Activated CD4-positive, alpha-beta T cell treated with anti-CD3 and anti-CD28 coated beads, Interleukin-2, amount 10 ng/mL, durations not matched to agents 24 days and 14 days (primary cell): ENCODE measurements at regions not wholly inside any gene's neighbourhood (a gene's known extent, or its start where the extent isn't known, plus 50 kb on each side); places are given as distances from the start of the nearest gene placed in this dataset.
A peak's percentile ranks its signal among the peaks of the same experiment; 100 is the strongest.

ENCODE experiments used
- DNase-seq: peaks from one replicate; pipeline ENCODE4 v3.0.0; 2022
- H3K27ac Mint-ChIP-seq: one replicate; pipeline ENCODE4 v1.8.0; 2022; ENCODE audit warnings: mild to moderate bottlenecking, mixed read lengths
- H3K27me3 Mint-ChIP-seq: one replicate; pipeline ENCODE4 v1.8.0; 2022; ENCODE audit warnings: mixed read lengths
- H3K36me3 Mint-ChIP-seq: one replicate; pipeline ENCODE4 v1.8.0; 2022; ENCODE audit warnings: low read depth, mild to moderate bottlenecking, mixed read lengths
- H3K4me1 Mint-ChIP-seq: one replicate; pipeline ENCODE4 v1.8.0; 2021; ENCODE audit warnings: mixed read lengths
- H3K4me3 Mint-ChIP-seq: one replicate; pipeline ENCODE4 v1.8.0; 2022; ENCODE audit warnings: mild to moderate bottlenecking, moderate library complexity, mixed read lengths
- H3K9me3 Mint-ChIP-seq: one replicate; pipeline ENCODE4 v1.8.0; 2021; ENCODE audit warnings: mixed read lengths
- intact Hi-C: fragments of 100-400 bp; cut with micrococcal nuclease; formaldehyde crosslinking; loops from one replicate; pipeline ENCODE4 v1.15.1; 2023

- Mint-ChIP-seq H3K9me3 (no peaks in the 10 kb centered on the region), H3K36me3 (no peaks in the 10 kb centered on the region), H3K27ac (no peak overlapping the region), H3K27me3 (peaks cover 3% of the 10 kb centered on the region), H3K4me1 (no peaks in the 10 kb centered on the region), H3K4me3 (no peak overlapping the region)
- intact Hi-C loops: no loop called here
- DNase-seq: no peak
These were observed 88.9 kb upstream of the SLC35G4 start for GRCh38 chr18:11520536-11520935.

DNA sequence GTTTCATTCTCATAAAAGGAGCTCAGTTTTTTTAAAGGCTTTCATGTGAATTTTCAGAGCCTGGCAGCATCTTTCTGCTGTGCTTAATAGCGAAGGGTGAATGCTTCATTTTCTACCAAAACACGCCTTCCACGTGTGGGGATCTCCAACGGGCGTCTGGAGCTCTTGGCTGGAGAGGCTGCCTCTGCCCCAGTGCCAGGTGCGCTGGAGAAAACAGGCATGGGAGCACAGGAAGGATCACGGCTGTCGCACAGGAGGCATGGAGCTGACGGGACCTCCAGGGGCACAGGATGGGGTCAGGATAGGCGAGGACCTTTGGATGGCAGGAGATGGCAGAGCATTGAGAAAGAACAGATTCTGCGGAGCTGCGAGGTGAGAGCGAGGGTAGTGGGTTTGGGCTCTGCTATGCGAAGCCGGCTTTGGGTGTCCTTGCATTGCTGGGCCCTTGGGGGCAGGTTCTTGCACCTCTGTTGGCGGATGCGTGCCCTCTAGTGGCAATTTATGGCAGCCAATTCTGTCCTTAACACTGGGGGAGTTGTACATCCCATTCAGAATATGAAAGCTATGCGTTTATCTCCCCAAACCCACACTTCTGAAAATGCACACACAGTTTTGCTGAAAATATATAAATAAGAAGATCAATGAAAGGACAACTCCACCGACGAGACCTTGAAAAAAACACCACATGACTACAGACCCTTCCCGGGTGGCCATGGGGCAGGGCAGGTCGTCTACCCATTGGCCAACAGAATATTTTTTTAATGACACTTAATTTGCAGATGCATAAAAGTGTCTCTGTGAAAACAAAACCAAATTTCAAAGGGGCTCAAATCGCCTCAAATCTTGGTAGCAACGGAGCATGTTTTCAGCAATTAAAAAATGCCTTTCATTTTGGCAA, 90.4 kb upstream of the SLC35G4 start:
- Mint-ChIP-seq H3K27me3 (peaks cover 3% of the 10 kb centered on the region), H3K4me3 (no peak overlapping the region), H3K4me1 (no peaks in the 10 kb centered on the region), H3K36me3 (no peaks in the 10 kb centered on the region), H3K9me3 (no peaks in the 10 kb centered on the region), H3K27ac (no peak overlapping the region)
- DNase-seq: peak; percentile 83
- intact Hi-C loops: no loop called here

GRCh38 chr18:11517704-11518103, 91.7 kb upstream of the SLC35G4 start:
- H3K4me1 Mint-ChIP-seq: no peaks in the 10 kb centered on the region
- H3K4me3 Mint-ChIP-seq: no peak overlapping the region
- peaks cover 3% of the 10 kb centered on the region for H3K27me3 Mint-ChIP-seq
- DNase-seq: no peak
- H3K9me3 Mint-ChIP-seq: no peaks in the 10 kb centered on the region
- H3K27ac Mint-ChIP-seq: no peak overlapping the region
- H3K36me3 Mint-ChIP-seq: no peaks in the 10 kb centered on the region
- intact Hi-C loops: no loop called here

DNA sequence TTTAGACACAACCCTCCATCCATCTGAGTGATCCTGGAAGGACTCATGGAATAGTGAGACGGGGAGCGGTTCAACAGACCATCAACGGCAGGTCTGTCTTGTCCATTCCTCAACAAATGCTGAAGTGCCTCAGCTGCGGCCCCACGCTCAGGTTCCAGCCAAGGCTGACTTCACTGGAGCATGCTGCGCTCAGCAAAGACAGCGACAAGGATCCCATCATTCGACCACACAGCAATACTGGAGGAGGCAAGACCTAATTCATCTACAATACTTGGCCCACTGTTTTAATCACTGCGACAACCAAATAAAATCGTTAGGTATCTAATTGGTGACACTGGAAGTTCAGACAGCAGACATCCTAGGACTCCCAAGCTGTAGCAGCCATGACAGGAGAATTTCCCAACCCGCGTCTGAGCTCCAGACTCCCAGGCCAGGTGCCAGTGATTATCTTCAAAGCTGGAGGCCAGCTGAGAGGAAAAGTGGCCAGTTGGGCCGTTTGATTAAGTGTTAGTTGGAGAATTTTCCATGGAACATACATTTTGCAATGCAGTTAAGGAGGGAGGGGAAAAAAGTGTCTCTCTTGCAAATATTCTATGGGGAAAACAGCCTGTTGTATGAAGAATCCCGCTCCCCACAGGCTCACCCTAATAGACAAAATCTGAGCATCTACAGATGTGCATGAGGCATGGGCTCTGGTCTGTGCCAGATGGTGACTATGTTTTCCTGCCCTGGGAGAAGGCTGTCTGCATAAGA, 92.5 kb upstream of the SLC35G4 start:
- intact Hi-C loops: no loop called here

GRCh38 chr18:11514267-11514666, 95.1 kb upstream of the SLC35G4 start:
- no peak overlapping the region for H3K27ac Mint-ChIP-seq
- H3K4me1 Mint-ChIP-seq: peaks cover 11% of the 10 kb centered on the region

More for the DNA sequence above, 92.5 kb upstream of the SLC35G4 start:
- no peak for DNase-seq
- Mint-ChIP-seq H3K4me1 (peaks cover 4% of the 10 kb centered on the region), H3K27ac (no peak overlapping the region), H3K36me3 (no peaks in the 10 kb centered on the region), H3K9me3 (no peaks in the 10 kb centered on the region), H3K27me3 (peaks cover 3% of the 10 kb centered on the region), H3K4me3 (no peak overlapping the region)

GRCh38 chr18:11512096-11513025, 97.0 kb upstream of the SLC35G4 start:
- peaks cover 11% of the 10 kb centered on the region for H3K4me1 Mint-ChIP-seq
- no peak overlapping the region for H3K27ac Mint-ChIP-seq
- H3K27me3 Mint-ChIP-seq: peaks cover 5% of the 10 kb centered on the region
- H3K9me3 Mint-ChIP-seq: no peaks in the 10 kb centered on the region
- intact Hi-C loops: no loop called here
- no peaks in the 10 kb centered on the region for H3K36me3 Mint-ChIP-seq
- no peak for DNase-seq
- H3K4me3 Mint-ChIP-seq: no peak overlapping the region

More at GRCh38 chr18:11514267-11514666, 95.1 kb upstream of the SLC35G4 start:
- Mint-ChIP-seq H3K27me3 (peaks cover 3% of the 10 kb centered on the region), H3K36me3 (no peaks in the 10 kb centered on the region), H3K9me3 (no peaks in the 10 kb centered on the region), H3K4me3 (no peak overlapping the region)
- intact Hi-C loops: no loop called here
- DNase-seq: no peak

DNA sequence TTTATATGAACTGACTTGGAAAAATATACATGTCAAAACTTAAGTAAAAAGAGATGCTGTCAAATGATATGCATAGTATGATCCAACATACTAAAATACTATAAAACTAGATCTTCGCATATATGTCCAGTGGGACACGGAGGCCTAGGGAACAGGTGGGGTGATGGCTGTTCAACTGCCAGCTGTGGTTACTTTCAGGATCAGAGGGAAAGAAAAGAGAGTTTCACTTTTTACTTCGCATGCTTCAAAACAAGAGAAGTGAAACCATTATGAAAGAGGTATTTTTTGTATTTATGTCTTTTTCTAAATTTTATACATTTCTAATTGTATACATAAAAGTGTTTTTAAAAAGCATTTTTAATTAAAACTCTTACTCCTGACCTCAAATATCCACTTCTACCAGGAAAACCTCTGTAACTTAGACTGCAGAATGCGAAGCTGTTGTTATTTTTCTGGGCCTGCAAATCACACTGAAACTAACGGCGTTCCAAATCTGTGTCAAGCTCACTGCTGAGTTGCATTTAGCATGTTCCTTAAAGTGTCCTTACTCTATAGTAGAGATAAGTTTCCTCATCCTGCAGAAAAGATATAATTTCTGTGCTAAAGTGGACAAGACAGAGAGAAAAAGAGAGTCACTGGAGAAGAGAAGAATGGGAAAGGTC, 97.8 kb upstream of the SLC35G4 start:
- peaks cover 3% of the 10 kb centered on the region for H3K27me3 Mint-ChIP-seq
- H3K4me3 Mint-ChIP-seq: peak overlapping the region; percentile 24
- intact Hi-C loops: no loop called here
- DNase-seq: no peak
- H3K27ac Mint-ChIP-seq: no peak overlapping the region
- H3K4me1 Mint-ChIP-seq: peaks cover 11% of the 10 kb centered on the region
- no peaks in the 10 kb centered on the region for H3K36me3 Mint-ChIP-seq
- no peaks in the 10 kb centered on the region for H3K9me3 Mint-ChIP-seq

DNA sequence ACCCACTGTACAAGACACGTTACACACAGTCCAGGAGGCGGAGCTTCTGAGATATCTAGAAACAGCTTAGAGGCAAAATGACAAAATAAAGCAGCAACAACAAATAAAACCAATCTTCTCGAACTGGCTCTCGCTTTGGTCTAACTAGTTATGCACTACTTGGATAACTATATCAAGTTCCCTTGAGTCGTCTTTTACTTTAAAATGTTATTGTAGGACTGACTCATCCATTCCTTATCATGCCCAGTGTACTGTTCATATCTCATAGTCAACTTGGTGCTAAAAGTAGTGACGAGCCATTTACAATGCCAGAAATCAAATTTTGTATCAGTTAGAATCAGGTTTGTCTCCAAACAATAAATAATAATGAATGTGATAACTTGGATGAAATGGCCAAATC, 102.5 kb upstream of the SLC35G4 start:
- no peak overlapping the region for H3K27ac Mint-ChIP-seq
- H3K27me3 Mint-ChIP-seq: peaks cover 4% of the 10 kb centered on the region
- no peak for DNase-seq
- no peaks in the 10 kb centered on the region for H3K9me3 Mint-ChIP-seq
- no peak overlapping the region for H3K4me3 Mint-ChIP-seq
- no peaks in the 10 kb centered on the region for H3K36me3 Mint-ChIP-seq
- peaks cover 6% of the 10 kb centered on the region for H3K4me1 Mint-ChIP-seq
- intact Hi-C loops: no loop called here

- no peak for DNase-seq
- H3K27ac Mint-ChIP-seq: no peak overlapping the region
- peaks cover 4% of the 10 kb centered on the region for H3K27me3 Mint-ChIP-seq
- H3K4me3 Mint-ChIP-seq: no peak overlapping the region
- no peaks in the 10 kb centered on the region for H3K4me1 Mint-ChIP-seq
- H3K36me3 Mint-ChIP-seq: no peaks in the 10 kb centered on the region
- no peaks in the 10 kb centered on the region for H3K9me3 Mint-ChIP-seq
- intact Hi-C loops: no loop called here
These were observed 103.4 kb upstream of the SLC35G4 start for GRCh38 chr18:11505993-11506392.

GRCh38 chr18:11504962-11505361, 104.4 kb upstream of the SLC35G4 start:
- no peaks in the 10 kb centered on the region for H3K36me3 Mint-ChIP-seq
- no peaks in the 10 kb centered on the region for H3K9me3 Mint-ChIP-seq
- H3K4me1 Mint-ChIP-seq: no peaks in the 10 kb centered on the region
- no peak overlapping the region for H3K4me3 Mint-ChIP-seq
- no peak for DNase-seq
- H3K27me3 Mint-ChIP-seq: peaks cover 4% of the 10 kb centered on the region
- no peak overlapping the region for H3K27ac Mint-ChIP-seq
- intact Hi-C loops: no loop called here

DNA sequence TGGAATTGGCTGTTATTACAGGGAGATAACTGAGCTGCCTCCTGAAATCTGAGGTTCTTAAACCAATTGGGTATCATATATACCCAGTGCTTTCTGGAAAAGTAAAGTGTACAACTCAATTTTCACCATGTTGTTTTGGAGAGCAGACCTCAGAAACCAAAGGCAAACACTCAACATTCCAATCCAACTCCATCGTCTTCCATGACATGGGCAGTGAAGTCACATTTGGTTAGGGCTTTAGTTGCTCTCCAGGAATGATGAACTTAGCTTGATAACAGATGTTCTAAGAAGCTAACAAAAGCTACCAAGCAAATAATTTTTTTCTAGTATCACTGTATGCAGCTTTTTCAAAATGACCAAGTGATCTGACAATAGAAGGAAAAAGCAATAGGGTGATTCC, 107.0 kb upstream of the SLC35G4 start:
- H3K4me3 Mint-ChIP-seq: no peak overlapping the region
- H3K9me3 Mint-ChIP-seq: no peaks in the 10 kb centered on the region
- no peak overlapping the region for H3K27ac Mint-ChIP-seq
- H3K36me3 Mint-ChIP-seq: no peaks in the 10 kb centered on the region
- peaks cover 2% of the 10 kb centered on the region for H3K27me3 Mint-ChIP-seq
- H3K4me1 Mint-ChIP-seq: no peaks in the 10 kb centered on the region
- no peak for DNase-seq
- intact Hi-C loops: no loop called here

- intact Hi-C loops: no loop called here
- DNase-seq: no peak
- H3K27ac Mint-ChIP-seq: no peak overlapping the region
- H3K9me3 Mint-ChIP-seq: no peaks in the 10 kb centered on the region
- peaks cover 2% of the 10 kb centered on the region for H3K27me3 Mint-ChIP-seq
- H3K4me1 Mint-ChIP-seq: no peaks in the 10 kb centered on the region
- no peaks in the 10 kb centered on the region for H3K36me3 Mint-ChIP-seq
- no peak overlapping the region for H3K4me3 Mint-ChIP-seq
These were observed 108.0 kb upstream of the SLC35G4 start for GRCh38 chr18:11501352-11501751.
